HUDEP-2 (cell line): ENCODE measurements at regions not wholly inside any gene's neighbourhood (a gene's known extent, or its start where the extent isn't known, plus 50 kb on each side); places are given as distances from the start of the nearest gene placed in this dataset.

Experiments
- DNase-seq, 76 experiments: peaks; one replicate each; lab custom pipeline; 2025; ENCODE audit not compliant: unreplicated experiment in 76 of 76; lab: John Stamatoyannopoulos, UW

DNA sequence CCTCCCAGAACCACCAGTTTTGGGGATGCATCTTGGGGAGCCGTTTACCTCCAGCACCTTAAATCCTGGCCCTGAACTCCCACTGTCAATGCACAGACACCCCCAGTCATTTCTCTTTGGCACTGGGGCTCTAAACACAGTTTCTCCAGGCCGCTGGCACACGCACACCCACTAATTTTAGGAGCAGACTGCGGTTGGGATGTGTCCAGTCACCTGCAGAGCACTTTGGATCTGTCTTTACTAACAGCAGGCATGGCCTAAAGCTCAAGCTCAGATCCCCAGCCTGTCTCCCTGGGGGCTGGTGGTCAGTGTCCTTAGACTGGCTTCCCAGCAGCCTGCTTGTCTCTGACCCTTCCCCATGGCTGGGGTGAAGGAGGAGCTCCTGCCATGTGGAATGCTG is 49.9 kb downstream of the SYNE3 start:
- DNase-seq: no peak

DNA sequence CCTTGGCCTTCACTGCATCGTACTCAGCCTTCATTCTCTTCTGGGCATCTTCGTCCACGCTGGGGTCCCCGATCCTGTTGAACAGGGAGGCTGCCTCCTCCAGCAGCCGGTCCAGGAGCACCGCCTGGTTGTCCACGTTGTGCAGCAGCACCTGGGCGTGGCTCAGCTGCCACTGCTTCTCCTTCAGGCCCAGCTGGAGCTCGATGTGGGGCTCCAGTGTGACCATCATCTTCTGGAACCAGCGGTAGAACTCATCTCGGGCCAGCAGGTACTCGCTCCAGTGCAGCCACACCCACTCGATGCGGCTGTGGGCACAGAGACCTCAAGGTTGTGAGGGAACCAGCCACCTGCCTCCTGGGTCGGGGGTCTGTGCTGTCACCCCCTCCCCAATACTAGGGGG is 50.5 kb downstream of the SYNE3 start:
- no peak for DNase-seq

DNA sequence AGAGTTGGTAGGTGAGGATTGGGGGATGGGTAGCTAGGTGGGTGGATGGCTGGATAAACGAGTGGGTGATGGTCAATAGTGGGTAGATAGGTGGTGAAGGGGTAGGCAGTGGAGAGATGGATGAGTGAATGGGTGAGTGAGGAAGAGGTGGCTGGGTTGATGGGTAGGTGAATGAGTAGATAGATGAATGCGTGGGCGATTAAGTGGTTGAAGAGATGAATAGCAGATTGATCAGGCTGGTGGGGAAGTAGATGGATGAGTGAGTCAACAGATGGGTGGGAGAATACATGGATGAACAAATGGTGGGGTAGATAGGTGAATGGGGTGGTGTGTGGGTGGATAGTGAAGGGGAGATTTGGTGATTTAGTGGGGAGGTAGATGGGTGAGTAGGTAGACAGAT is 51.1 kb downstream of the SYNE3 start:
- DNase-seq: no peak

DNA sequence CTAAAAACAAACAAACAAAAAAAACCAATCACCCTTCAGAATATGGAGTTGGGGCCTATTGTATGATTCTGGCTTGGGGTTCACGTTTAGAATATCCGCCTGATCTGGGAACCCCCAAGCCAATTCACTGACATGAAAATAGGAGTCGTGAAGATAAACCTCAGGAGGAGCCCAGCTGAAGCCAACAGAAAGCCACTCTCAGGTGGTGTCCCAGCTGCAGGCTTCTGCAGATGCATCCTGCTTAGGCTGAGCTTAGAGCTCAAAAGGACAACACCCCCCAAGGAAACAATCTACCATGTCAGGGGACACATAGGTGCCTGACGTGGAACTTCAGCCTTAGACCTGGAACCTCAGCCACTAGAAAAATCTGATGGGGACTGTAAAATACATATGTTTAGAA is 51.9 kb downstream of the SYNE3 start:
- DNase-seq: no peak

DNA sequence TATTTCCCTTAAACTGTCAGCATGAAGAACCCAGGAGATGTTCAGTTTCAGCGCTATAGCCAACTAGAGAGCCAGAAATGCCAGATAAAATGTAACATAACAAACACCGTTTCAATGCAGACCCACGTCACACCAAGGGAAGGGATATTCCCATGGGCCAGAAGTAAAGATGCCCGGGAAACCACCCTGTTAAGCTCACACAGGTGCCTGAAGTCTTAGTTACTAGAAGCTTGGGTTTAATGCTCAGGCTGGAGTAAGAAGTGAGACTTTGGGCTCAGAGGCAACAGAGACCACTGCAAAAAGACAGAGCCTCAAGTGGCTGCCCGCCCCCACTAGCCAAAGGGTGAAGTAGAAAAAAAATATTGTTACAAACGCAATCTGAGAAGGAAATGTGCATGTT is 52.3 kb downstream of the SYNE3 start:
- no peak for DNase-seq

DNA sequence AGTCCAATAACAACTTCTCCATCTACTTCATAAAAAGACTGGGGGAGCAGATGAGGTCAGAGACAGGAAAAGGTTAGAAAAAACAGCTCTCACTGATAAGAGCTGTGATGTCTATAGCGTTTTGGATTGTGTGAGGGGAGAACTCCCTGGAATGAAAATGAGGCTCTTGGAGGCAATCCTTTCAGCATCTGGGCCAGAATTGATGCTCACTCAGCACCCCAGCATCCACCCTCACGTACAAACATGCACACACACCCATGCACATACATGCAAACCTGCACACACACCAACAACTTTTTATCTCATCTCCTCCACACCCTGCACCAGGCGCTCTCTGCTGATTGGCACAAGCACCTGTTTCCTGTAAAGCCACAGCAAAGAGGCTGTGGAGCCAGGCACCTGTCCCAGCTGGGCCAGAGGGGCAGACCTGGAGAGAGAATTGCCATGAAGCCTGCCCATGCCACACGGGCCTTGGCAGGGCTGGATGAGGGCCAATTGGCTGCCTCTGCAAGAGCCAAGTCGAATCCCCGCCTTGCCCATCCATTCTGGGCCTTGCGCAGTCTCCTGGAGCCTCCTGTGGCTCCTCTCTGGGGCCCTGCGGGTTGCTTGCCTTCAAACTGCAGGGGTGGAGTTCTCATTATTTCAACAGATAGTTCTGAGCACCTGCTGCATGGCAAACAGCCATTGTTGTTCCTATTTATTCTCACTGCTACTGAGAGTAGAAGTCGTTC is 53.1 kb downstream of the SYNE3 start:
- DNase-seq: peak in 10 of 76 experiments; percentile 5 to 36 (median 10)

DNA sequence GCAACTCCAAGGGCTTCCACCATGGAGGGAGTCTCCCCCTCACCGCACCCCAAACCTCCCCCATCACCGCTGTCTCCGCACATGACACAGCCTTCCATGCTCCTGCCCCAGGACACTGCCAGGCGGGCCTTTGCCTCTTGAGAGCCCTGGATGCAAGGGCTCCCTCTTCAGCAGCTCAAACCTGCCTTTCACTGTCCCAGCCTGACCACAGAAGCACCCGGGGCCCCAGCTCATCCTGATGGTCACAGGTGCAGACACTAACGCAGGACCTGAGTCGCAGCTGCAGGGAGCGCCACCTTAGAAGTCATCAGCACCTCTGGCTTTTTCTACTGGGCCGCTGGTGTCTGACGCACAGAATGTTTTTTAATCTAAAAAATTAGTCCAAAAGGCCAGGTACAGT is 54.0 kb downstream of the SYNE3 start:
- DNase-seq: no peak

DNA sequence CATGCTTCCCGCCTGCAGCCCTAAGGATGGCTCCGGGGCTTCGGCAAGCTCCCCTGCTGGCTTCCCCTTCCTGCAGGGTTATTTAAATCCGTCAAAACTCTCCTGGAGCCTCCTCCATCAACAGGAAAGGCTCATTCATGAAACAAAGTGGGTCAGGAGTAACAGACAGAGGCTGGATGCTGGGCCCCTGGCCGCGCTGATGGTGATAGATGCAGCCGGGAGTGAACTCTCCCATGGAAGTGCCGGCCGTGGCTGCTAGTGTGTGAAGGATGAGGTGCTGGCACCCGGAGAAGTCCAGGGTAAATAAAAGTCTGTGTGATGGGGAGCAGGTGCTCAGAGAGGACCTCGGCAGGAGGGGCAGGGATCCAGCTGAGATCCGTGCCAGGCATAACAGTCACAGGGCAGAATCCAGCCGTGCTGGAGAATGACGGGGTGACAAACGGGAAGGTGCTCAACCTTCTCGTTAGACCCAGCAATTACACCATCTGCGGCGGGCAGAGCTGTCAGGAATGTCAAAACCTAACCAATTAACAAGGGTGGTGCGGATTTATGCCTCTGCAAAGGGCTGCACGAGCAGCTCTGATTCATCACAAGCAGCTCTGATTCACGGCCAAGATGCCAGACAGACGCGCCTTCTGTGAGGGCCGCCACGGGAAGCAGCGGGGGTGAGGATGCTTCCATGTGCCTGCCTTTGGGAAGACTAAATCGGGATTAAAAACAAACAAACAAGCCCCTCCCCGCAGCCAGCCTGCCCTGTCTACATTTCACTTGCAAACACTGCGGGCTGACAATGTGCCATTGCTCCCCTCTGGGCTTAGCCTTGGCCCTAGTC is 55.6 kb downstream of the SYNE3 start:
- no peak for DNase-seq

DNA sequence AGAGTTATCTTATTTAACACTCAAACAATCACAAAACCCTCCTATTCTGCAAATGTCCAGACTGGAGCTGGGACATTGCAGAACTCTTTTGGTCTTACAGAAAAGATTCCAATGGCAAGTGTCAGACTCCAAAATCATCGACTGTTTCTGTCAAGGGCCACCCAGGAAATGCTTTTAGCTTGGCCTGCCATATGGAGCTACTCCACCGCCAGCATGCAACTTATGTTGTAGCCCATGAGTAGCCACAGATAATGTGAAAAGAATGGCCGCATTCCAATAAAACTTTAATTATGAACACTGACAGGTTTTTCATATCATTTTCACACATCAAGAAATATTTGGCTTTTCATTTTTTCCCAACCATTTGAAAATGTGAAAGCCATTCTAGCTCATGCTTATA is 57.5 kb downstream of the SYNE3 start:
- DNase-seq: no peak

DNA sequence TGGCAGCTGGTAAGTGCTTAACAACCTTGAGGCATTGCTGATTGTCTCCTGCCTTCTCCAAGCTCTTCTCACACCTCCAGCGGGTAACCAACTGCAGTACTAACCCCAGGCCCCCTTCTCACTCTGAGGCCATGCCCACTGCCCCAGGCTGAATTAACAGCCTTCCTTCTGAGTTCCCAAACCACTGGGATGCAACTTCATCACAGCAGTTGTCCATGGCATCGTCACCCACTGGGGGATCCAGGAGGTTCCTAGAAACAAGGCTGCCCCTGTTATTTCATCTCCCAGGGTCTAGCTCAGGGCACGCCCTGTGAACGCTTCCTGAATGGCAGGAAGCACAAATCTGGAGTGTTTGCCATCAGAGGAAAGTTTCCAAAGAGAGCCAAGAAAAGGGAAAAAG is 58.0 kb downstream of the SYNE3 start:
- DNase-seq: no peak

DNA sequence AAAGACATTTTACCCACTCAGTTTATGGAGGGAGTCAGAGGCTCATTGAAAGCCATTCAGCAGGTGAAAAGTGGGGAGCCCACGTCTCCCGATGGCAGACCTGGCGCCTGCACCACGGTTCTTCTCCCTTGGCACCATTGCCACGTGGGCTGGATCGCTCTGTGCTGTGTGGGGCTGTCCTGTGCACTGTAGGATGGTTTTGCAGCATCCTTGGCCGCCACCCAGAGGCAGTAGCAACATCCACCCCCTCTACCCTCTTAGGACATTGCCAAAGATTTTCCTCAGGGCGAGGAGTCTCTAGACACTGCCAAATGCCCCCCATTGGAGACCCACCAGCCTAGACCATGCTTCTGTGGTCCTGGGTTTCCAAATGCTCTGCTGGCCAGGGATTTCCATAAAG is 60.2 kb downstream of the SYNE3 start:
- no peak for DNase-seq

DNA sequence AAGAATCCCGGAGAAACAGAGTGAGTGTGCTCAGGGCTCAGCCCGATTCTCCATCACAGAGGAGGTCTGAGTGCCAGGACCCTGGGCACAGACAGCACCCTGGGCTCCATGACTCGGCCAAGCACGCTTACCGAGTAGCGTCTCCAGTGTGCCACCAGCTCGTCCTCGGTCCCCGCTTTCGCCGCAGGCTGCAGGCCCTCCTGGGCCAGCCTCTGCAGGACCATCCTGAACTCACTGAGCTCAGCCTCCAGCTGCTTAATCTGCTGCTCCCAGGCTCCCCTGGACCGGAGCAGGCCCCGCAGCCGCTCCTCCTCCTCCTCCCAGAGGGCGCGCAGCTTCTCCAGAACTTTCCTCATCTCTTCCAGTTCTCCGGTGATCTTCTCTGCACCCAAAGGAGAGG is 61.2 kb downstream of the SYNE3 start:
- no peak for DNase-seq

DNA sequence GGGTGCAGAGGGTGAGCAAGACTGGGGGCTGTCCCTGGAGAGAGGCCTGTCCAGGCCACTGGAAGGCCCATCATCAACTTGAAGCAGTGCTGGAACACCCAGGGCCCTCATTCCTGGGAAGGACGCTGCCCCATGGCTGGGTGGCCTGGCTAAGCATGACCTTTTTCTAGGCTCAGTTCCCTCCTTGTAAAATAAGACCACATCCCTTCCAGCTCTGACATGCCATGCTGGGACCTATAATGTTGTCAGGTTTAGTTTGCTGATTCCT is 62.8 kb downstream of the SYNE3 start:
- no peak for DNase-seq

DNA sequence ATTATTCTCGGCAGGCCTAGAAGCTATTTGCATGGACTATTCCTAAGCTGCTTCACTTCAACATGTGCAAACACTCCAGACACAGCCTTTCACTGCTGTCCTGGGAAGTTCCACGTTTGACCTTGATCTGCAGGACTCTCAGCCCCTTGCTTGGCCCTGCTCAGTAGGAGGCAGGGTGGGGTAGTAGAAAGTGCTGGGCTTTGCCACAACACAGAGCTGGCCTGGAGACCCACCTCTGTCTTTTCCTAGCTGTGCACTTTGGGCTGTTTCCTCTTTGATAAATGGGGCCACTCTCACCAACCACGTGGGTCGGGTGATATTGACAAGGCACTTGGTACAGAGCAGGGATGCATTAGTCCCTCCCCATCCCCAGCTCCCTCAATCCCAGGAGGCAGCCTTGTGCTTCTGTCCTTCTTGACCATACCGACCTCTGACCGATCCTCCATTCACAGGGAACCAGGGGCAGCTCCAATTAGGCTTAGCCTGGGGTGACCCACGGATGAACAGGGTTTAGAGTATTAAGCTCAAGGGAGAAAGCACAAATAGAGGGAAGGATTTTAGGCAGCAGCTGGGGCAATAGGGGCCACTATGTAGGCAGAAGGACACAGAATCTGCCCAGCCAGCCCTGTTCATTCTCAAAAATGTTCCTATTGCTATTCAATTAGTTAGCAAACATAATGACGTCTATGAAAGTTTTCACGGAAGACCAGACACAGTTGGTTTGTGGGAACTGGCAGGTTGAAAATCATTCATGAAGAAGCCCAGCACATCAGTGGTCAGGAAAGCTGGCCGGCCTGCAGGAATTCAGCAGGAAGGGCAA is 63.3 kb downstream of the SYNE3 start:
- DNase-seq: no peak

DNA sequence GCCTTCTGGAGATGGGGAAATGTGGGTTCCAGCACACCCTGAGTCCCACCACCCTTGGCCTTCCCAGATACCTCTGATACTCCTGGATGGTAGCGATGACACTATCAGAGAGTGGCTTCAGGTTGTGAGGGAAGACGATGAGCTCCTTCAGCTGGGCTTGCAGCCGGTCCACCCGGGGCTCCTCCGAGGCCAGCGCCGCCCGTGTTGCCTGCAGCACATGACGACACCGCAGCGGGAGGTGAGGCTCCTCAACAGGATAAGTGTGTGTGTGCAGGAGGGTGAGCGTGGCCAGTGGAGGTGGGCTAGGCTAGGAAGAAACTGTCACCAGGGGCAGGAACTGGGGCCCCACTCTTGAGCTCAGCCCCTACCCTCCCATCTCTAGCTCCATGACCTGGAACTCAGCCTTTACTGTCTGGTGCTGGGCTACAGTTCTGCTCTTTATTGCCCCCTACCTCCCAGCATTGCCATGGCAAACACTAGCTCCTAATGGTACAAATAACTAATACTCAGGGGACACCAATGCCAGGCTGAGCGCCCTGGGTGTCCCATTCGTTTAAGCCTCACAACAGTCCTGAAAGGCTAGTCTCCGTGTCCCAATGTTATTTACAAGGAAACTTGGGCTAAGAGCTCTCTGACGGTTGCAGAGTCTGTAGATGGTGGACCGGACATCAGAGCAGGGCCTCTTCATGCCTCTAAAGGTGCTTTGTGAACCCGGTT is 64.1 kb downstream of the SYNE3 start:
- peak in 13 of 76 experiments; percentile 5 to 55 (median 17) for DNase-seq

DNA sequence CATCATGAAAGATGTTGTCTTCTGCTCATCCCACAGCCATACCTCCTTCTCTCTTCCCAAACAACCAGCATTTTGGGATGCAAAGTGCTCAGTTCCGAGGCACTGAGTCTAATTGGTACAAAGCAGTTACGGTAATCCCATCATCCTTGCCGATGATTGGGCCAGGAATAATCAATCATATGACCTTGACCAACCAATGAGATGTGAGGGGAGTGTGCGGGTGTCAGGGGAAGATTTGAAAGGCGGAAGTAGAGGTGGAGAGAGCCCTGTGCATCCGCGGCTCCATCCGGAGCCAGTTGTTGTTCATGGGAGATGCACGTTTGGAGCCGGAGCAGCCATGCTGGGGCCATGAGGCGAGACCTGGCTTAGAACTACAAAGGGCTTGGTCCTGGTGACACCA is 67.3 kb downstream of the SYNE3 start:
- no peak for DNase-seq

DNA sequence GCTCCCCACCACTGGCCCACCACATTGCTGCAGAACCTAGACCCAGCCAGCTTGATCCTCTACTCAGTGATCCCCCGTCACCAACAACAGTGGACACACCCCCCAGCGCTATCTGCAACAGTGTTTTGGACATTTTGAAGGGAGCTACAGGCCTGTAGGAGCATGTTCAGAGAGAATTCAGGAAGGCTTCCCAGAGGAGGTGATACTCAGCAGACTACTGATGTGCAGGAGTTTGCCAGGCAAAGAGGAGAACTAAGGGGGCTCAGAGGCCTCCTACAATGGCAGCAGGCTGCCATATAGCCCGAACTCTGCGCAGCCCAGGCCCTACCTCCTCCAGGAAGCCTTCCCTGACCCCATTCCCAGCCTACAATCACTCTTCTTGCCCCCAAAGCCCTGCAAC is 70.0 kb downstream of the SYNE3 start:
- DNase-seq: no peak

DNA sequence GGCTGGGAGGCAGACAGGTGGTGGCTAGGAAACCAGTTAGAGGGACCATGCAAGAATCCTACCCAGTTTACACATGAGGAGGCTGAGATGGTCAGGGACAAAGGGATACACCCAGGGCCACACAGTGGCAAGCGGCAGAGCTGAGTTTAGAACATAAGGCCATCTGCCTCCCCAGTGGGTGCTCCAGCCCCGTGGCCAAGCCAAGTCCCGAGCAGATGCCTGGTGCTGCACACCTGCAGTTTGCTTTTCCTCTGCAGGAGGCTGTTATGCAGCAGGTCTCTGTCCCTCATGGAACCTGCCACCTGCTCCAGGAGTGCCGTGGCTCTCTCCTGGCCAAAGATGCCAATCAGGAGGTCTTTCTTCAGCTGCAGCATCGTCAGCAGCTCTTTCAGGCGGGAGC is 70.8 kb downstream of the SYNE3 start:
- DNase-seq: no peak

DNA sequence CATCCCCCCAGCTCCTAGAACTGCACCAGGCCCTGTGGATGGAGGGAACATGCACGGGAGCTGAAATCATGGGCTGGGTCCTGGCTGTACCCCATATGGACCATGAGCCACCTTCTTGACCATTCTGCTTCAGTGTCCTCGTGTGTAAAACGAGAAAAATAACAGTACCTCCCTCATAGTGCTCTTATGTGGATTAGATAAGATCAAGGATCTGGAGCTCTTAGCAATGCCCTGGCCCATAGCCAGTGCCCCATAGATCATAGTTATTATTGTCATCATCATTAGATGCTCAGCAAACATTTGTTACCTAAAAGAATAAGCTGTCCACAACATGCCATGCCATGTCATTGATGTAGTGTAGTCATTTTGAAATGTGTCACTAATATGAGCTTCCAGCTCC is 71.3 kb downstream of the SYNE3 start:
- no peak for DNase-seq

DNA sequence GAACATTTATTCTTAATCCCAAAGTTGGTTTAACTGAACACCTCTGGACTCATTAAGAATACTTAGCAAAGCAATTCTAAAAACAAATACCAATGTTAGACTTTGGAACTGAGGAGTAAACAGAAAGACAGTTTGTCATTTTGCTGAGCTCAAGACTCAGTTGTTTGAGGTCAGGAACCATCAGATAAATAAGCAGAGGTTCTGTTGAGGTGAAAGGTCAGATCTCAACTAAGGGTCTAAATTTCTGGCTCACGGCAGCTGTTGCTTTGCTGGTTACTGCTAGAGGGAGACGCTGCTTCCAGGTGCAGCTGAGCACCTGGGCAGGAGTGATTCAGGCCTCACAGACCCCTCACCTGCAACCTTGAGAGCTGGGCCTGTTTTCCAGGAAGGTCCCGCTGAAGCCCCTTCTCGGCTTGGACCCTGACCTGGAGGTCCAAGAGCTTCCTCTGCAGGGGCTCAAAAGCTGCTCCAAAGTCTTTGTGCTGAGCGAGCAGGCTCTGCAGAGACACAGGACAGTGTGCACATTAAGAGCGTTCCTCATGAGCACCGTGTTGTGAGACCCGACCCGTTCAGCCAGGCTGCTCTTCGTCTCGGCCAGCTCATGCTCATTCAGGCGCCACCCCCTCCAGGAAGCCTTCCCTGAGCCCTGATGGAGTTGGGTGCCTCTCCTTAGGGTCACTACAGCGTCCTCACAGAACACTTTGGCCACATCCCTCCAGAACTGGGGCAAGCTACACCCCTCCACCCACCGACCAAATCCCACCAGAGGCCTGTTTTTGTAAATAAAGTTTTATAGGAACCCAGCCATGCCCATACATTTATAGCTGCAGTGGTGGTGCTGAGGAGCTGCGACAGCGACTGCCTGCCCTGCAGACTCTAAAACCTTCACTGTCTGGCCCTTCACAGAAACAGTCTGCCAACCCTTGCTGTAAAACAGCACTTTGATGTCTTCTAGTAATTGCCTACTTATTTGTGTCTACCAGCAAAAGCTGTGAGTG is 72.0 kb downstream of the SYNE3 start:
- DNase-seq: no peak
